Brain microvascular endothelial cell (primary cell): ENCODE measurements at regions not wholly inside any gene's neighbourhood (a gene's known extent, or its start where the extent isn't known, plus 50 kb on each side); places are given as distances from the start of the nearest gene placed in this dataset.

ENCODE experiments used
- DNase-seq: peaks from one replicate; pipeline ENCODE4 v3.0.0-alpha.2; 2020
- H3K27ac ChIP-seq: fragments of 250-450 bp; sonication (Bioruptor Pico); 2 replicates; pipeline ENCODE4 v1.5.1; 2020; ENCODE audit warnings: mild to moderate bottlenecking, moderate library complexity
- H3K27me3 ChIP-seq: fragments of 250-450 bp; sonication (Bioruptor Pico); replicated peaks from 2 replicates; pipeline ENCODE4 v1.5.1; 2020; ENCODE audit warnings: mild to moderate bottlenecking
- H3K36me3 ChIP-seq: fragments of 250-450 bp; sonication (Bioruptor Pico); replicated peaks from 2 replicates; pipeline ENCODE4 v1.5.1; 2020; ENCODE audit warnings: mild to moderate bottlenecking
- H3K4me3 ChIP-seq: 2 replicates; pipeline ENCODE4 v1.5.1; 2011; ENCODE audit warnings: low read depth, mild to moderate bottlenecking, control low read depth, low read length, moderate library complexity
- in situ Hi-C: cut with HindIII; loops from 2 replicates; pipeline ENCODE4 v1.10.0; 2017; ENCODE audit warnings: low sequenced_read_pairs, low pct_ligation_motif_present
- TF ChIP-seq, protein P1 (sequence below): IDR thresholded peaks from 2 replicates; pipeline ENCODE4 v1.5.1; 2011; ENCODE audit warnings: low read depth, mild to moderate bottlenecking, moderate library complexity, low read length, control low read depth, inconsistent platforms; ENCODE audit errors: missing control alignments

DNA sequence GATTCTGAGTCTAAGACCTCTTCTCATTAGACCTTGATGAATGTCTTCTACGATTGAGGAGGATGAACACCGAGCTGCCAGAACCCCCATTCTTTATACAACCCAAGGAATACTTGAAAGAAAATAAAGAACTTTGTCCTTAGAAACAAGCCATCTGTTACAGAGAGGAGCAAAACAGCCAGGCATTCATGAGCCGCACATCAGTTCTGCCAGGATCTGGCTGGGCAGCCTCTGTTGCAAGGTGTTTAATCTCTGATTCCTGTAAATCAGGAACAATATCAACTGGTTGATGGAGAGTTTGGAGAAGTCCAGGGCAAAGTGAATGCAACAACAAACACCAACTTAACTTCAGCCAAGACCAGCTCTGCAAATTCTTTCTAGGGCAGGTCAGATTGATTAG lies 165.5 kb upstream of the DMAC1 start:
- no peaks in the 10 kb centered on the region for H3K36me3 ChIP-seq
- in situ Hi-C loops = no loop called here
- TF ChIP-seq, protein P1, sequence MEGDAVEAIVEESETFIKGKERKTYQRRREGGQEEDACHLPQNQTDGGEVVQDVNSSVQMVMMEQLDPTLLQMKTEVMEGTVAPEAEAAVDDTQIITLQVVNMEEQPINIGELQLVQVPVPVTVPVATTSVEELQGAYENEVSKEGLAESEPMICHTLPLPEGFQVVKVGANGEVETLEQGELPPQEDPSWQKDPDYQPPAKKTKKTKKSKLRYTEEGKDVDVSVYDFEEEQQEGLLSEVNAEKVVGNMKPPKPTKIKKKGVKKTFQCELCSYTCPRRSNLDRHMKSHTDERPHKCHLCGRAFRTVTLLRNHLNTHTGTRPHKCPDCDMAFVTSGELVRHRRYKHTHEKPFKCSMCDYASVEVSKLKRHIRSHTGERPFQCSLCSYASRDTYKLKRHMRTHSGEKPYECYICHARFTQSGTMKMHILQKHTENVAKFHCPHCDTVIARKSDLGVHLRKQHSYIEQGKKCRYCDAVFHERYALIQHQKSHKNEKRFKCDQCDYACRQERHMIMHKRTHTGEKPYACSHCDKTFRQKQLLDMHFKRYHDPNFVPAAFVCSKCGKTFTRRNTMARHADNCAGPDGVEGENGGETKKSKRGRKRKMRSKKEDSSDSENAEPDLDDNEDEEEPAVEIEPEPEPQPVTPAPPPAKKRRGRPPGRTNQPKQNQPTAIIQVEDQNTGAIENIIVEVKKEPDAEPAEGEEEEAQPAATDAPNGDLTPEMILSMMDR = no peak
- H3K27me3 ChIP-seq = no peaks in the 10 kb centered on the region
- H3K4me3 ChIP-seq = no peak overlapping the region
- DNase-seq = no peak
- no peak overlapping the region for H3K27ac ChIP-seq

DNA sequence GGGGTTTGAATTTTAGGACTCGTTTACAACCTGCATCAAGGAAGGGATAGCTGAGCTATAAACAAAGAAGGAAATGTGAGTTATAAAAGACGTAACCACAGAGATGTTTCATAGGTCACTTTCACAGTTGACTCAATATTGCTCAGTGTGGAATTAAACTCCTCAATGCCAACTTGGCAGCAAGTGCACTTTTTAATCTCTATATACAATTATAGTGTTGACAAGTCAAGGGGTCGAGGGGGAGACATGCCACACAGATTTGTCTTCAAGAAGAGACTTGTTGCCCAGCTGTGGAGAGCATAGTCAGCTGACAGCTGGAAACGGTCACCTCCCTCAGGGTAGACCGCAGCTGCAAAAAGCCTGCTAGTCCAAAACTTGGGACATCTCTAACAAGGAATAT lies 163.4 kb upstream of the DMAC1 start:
- Histone ChIP-seq H3K36me3 (no peaks in the 10 kb centered on the region), H3K27me3 (no peaks in the 10 kb centered on the region), H3K27ac (no peak overlapping the region), H3K4me3 (no peak overlapping the region)
- in situ Hi-C loops = no loop called here
- TF ChIP-seq, protein P1 = no peak
- DNase-seq = no peak

DNA sequence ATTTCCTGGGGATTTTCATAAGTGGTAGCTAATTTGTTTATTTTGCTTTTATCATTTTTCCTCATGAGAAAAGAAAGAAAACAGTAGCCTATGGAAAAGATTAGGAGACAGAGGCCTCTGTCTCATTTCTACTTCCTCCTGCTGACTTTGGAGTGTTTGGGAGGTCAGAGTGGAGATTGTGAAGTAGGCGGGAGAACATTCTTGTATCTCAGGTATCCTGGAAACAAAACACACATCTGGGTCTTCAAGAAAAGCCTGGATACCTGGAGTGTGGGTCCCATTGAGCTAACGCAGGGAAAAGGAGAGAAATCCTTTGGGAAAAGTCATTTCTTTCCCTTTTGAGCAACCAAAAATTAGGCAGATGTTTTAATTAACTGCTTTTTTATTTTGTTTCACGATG lies 161.5 kb upstream of the DMAC1 start:
- Histone ChIP-seq H3K27ac (no peak overlapping the region), H3K27me3 (no peaks in the 10 kb centered on the region), H3K4me3 (no peak overlapping the region), H3K36me3 (no peaks in the 10 kb centered on the region)
- DNase-seq = no peak
- in situ Hi-C loops = no loop called here
- TF ChIP-seq, protein P1 = no peak

DNA sequence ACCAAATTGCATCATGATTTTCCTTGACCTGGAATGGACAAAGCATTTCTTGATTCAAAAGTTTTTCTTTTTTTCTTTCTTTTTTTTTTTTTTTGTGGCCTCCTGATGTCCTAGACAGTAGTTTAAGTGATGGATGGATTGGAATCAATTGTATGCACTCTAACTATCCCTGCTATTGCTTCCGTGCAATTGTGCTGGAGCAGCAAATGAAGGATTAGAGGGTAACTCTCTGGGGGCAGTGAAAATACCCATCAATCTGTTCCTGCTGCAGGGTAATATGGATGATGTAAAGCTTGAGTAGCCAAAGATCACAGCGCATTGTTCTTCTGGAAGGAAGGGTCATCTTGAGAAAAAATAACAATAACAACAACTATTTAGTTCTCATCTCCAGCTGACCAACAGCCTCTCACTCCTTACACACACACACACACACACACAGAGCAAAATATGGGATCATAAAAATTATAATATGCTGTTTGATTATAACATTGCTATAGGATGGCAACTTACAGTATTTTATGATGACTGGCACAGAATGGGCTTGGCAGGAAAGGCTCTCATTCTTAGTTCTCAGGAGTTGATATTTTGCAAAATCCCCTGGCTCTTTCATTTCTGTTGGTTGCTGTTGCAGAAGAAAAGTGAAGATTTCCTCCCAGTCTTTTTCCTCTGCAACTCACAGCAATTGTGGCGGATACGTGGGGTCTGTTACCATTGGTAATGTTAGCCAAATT lies 160.9 kb upstream of the DMAC1 start:
- TF ChIP-seq, protein P1 = no peak
- in situ Hi-C loops = no loop called here

DNA sequence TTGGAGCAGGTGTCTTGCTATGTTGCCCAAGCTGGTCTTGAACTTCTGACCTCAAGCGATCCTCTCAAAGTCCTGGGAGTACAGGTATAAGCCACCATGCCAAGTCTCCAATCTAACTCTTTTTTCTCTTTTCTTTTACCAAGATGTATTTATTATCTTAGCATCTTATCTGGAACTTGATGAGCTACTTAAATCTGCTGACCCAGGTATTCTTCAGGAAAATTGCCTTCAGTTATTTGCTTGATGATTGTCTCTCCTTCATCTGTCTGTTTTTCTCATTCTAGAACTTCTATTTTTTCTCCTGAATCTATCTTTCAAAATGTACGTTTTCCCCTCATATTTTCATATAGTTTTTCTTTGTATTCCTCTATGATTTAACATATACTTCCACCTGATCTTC lies 158.2 kb upstream of the DMAC1 start:
- Histone ChIP-seq H3K27me3 (no peaks in the 10 kb centered on the region), H3K4me3 (no peak overlapping the region), H3K27ac (no peak overlapping the region), H3K36me3 (no peaks in the 10 kb centered on the region)
- TF ChIP-seq, protein P1 = no peak
- in situ Hi-C loops = no loop called here
- no peak for DNase-seq

More for the DNA sequence above, 160.9 kb upstream of the DMAC1 start:
- Histone ChIP-seq H3K27me3 (no peaks in the 10 kb centered on the region), H3K36me3 (no peaks in the 10 kb centered on the region), H3K27ac (no peak overlapping the region), H3K4me3 (no peak overlapping the region)
- DNase-seq = no peak

DNA sequence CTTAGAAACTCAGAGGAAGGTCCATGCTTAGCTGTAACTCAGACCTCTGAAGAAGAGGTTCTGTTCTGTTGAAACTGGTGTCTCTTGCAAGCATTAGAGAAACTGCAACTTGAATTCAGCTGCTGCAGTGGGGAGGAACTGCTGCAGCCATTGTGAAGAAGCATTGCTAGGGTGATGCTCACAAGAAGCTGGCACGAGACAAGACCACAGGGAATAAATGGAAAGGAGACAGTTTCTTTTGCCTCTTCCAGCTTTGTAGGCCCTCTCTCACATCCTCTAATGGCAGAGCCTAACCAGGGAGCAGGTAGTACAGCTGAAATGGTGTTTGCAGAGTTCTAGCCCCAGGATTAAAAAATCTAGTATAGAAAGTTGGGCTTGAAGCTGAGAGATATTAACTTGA lies 148.0 kb upstream of the DMAC1 start:
- TF ChIP-seq, protein P1 = no peak
- in situ Hi-C loops = no loop called here

More for the DNA sequence above, 148.0 kb upstream of the DMAC1 start:
- no peak overlapping the region for H3K4me3 ChIP-seq
- H3K27me3 ChIP-seq = no peaks in the 10 kb centered on the region
- no peak overlapping the region for H3K27ac ChIP-seq
- no peaks in the 10 kb centered on the region for H3K36me3 ChIP-seq
- DNase-seq = no peak
